ENCODE measurements at regions not wholly inside any gene's neighbourhood (a gene's known extent, or its start where the extent isn't known, plus 50 kb on each side); places are given as distances from the start of the nearest gene placed in this dataset.
A peak's percentile ranks its signal among the peaks of the same experiment; 100 is the strongest.

- DNase-seq, result no peak
Observed at GRCh38 chr7:148950806-148951205, 66.7 kb upstream of the EZH2 start.

GRCh38 chr7:148944935-148945934 is 61.1 kb upstream of the EZH2 start:
- no peak for DNase-seq

GRCh38 chr7:148941598-148942275 is 57.6 kb upstream of the EZH2 start:
- peak; percentile 73 for DNase-seq

GRCh38 chr7:148940702-148941597 is 56.9 kb upstream of the EZH2 start:
- peak; percentile 75 to 81 for DNase-seq

GRCh38 chr7:148939128-148939755 is 55.2 kb upstream of the EZH2 start:
- DNase-seq, result no peak

- no peak for DNase-seq
Observed at GRCh38 chr7:148935451-148935850, 51.4 kb upstream of the EZH2 start.

All from CD4-positive, alpha-beta T cell treated with Interleukin-1 beta for 1 hour (primary cell).